ENCODE measurements at regions not wholly inside any gene's neighbourhood (a gene's known extent, or its start where the extent isn't known, plus 50 kb on each side); places are given as distances from the start of the nearest gene placed in this dataset.

GRCh38 chr2:7937082-7937481 lies 744.8 kb upstream of the ID2 start:
- TF ChIP-seq CTCF (conservative IDR thresholded peaks at IDR 0.05; ENCODE audit: low read depth, low read length): no peak
- Histone ChIP-seq H4K20me1 (ENCODE audit: insufficient read depth) (no peaks in the 10 kb centered on the region), H2AFZ (ENCODE audit: low read depth) (no peak overlapping the region), H3K27ac (no peak overlapping the region), H3K79me2 (ENCODE audit: insufficient read depth, low read depth) (no peaks in the 10 kb centered on the region), H3K27me3 (ENCODE audit: insufficient read depth, low read depth) (no peaks in the 10 kb centered on the region), H3K4me2 (no peak overlapping the region), H3K9ac (no peak overlapping the region), H3K4me1 (ENCODE audit: low read depth, poor library complexity, severe bottlenecking) (no peaks in the 10 kb centered on the region), H3K36me3 (ENCODE audit: insufficient read depth) (no peaks in the 10 kb centered on the region), H3K4me3 (IDR thresholded peaks at IDR 0.05; ENCODE audit: insufficient read depth, low read depth, low read length) (no peak overlapping the region)

GRCh38 chr2:7940723-7941122 lies 741.1 kb upstream of the ID2 start:
- Histone ChIP-seq H3K27me3 (ENCODE audit: insufficient read depth, low read depth) (no peaks in the 10 kb centered on the region), H3K27ac (no peak overlapping the region), H3K4me3 (IDR thresholded peaks at IDR 0.05; ENCODE audit: insufficient read depth, low read depth, low read length) (no peak overlapping the region), H3K79me2 (ENCODE audit: insufficient read depth, low read depth) (no peaks in the 10 kb centered on the region), H3K4me1 (ENCODE audit: low read depth, poor library complexity, severe bottlenecking) (no peaks in the 10 kb centered on the region), H3K4me2 (no peak overlapping the region), H4K20me1 (ENCODE audit: insufficient read depth) (no peaks in the 10 kb centered on the region), H2AFZ (ENCODE audit: low read depth) (no peak overlapping the region), H3K36me3 (ENCODE audit: insufficient read depth) (no peaks in the 10 kb centered on the region), H3K9ac (no peak overlapping the region)
- no peak for TF ChIP-seq CTCF (conservative IDR thresholded peaks at IDR 0.05; ENCODE audit: low read depth, low read length)

- no peaks in the 10 kb centered on the region for H4K20me1 ChIP-seq (ENCODE audit: insufficient read depth)
- no peaks in the 10 kb centered on the region for H3K4me1 ChIP-seq (ENCODE audit: low read depth, poor library complexity, severe bottlenecking)
- no peak overlapping the region for H3K27ac ChIP-seq
- no peaks in the 10 kb centered on the region for H3K36me3 ChIP-seq (ENCODE audit: insufficient read depth)
- no peak overlapping the region for H3K4me3 ChIP-seq (IDR thresholded peaks at IDR 0.05; ENCODE audit: insufficient read depth, low read depth, low read length)
- H3K27me3 ChIP-seq (ENCODE audit: insufficient read depth, low read depth): no peaks in the 10 kb centered on the region
- no peaks in the 10 kb centered on the region for H3K79me2 ChIP-seq (ENCODE audit: insufficient read depth, low read depth)
- no peak for TF ChIP-seq CTCF (conservative IDR thresholded peaks at IDR 0.05; ENCODE audit: low read depth, low read length)
- H3K4me2 ChIP-seq: no peak overlapping the region
- no peak overlapping the region for H2AFZ ChIP-seq (ENCODE audit: low read depth)
- H3K9ac ChIP-seq: no peak overlapping the region
Observed at GRCh38 chr2:7943446-7943845, 738.4 kb upstream of the ID2 start.

- no peaks in the 10 kb centered on the region for H3K4me1 ChIP-seq (ENCODE audit: low read depth, poor library complexity, severe bottlenecking)
- no peak overlapping the region for H2AFZ ChIP-seq (ENCODE audit: low read depth)
Observed at GRCh38 chr2:7945026-7945425, 736.8 kb upstream of the ID2 start.

More at GRCh38 chr2:7945026-7945425, 736.8 kb upstream of the ID2 start:
- no peaks in the 10 kb centered on the region for H3K79me2 ChIP-seq (ENCODE audit: insufficient read depth, low read depth)
- no peak for TF ChIP-seq CTCF (conservative IDR thresholded peaks at IDR 0.05; ENCODE audit: low read depth, low read length)
- H4K20me1 ChIP-seq (ENCODE audit: insufficient read depth): no peaks in the 10 kb centered on the region
- H3K9ac ChIP-seq: no peak overlapping the region
- H3K36me3 ChIP-seq (ENCODE audit: insufficient read depth): no peaks in the 10 kb centered on the region
- H3K27ac ChIP-seq: no peak overlapping the region
- no peak overlapping the region for H3K4me3 ChIP-seq (IDR thresholded peaks at IDR 0.05; ENCODE audit: insufficient read depth, low read depth, low read length)
- no peaks in the 10 kb centered on the region for H3K27me3 ChIP-seq (ENCODE audit: insufficient read depth, low read depth)
- H3K4me2 ChIP-seq: no peak overlapping the region

All from KMS-11 (cell line).